GM11168 (cell line): ENCODE measurements at regions not wholly inside any gene's neighbourhood (a gene's known extent, or its start where the extent isn't known, plus 50 kb on each side); places are given as distances from the start of the nearest gene placed in this dataset.

Experiments used
- in situ Hi-C: fragments of 300-500 bp; cut with MboI; formaldehyde crosslinking; loops from one replicate; pipeline ENCODE4 v1.12.0; 2022; ENCODE audit warnings: low sequenced_read_pairs; ENCODE audit not compliant: unreplicated experiment

DNA sequence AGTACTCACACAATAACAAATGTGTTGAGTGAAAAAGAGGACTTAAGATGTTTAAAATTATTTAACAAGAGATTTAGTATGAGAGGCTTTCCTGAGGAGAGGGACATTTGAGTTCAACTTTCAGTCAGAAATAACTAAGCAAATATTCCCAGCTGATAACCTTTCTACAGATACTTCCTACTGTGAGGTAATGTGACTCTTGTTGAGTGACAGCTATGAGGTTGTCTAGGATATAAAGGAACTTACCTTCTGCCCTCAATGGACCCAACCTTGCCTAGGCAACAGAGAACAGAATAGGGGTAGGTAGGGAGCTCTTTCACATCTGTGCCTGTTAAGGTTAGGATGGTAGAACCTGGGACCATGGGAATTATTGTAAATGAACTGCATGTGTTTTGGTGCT is 54.7 kb downstream of the GLUD2 start:
- in situ Hi-C loops = no loop called here

DNA sequence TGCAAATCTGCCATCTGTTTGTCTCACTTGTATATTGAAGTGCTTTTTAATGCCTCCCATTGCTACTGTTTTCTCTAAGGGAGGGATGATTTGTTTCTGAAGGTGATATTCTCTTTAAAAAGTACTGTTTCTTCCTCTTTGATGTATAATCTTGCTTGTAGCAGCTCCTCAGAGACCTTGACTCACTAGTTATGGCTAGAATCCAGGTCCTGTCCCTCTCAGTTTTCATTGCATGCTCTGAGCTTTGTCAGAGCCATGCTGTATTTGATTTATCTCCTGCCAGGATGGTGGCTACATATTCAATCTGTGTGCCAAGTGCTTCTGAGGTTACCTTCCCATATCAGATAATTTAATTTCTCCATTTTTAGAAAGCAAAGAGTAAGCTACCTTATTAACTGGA is 56.0 kb downstream of the GLUD2 start:
- in situ Hi-C loops = no loop called here

DNA sequence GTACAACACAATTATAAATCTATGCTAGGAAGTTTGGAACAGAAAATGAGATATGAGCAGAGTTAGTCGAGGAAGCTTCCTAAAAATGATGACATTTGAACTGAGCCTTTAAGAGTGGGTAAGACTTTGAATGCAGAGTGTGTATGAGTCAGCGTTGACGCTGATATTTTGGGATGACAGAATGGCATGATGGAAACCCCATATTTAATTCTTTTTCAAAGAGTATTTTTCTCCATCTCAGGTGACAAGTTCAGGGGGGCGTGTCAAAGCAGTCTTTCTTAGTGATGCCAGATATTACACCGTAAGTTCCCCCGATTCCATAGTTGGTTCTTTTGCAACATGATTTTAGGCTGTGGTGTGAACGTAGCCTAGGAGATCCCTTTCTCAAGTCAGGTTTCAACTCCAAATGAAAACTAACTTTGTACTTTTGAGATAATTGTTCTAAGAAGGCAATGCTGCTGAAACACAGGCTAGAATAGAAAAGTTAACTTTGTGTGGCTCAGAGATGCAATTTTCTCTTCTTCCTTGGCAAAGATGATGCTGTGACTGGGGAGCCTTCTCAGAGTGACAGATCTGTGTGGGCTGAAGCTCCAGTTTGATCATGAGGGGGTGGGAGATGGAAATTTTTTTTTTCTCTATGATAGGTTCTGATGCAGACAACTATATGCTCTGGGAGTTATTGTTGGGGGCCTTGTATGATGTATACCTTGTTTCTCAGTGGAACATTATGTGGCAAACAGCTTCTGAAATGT is 59.2 kb downstream of the GLUD2 start:
- in situ Hi-C loops = no loop called here

DNA sequence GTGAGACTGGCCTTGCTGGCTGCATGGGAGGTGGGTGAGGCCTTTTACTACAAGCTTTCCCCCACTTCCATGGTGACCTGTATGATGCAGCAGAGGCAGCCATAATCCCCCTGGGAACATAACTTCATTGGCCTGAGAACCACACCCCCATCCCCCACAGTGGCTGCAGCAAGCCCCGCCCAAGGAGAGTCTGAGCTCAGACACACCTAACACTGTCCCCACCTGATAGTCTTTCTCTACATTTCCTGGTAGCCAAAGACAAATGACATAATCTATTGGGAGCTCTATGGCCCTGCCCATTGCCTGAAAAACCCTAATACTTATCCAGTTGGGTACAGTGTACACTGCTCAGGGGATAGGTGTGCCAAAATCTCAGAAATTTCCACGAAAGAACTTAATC is 62.6 kb downstream of the GLUD2 start:
- in situ Hi-C loops = no loop called here

DNA sequence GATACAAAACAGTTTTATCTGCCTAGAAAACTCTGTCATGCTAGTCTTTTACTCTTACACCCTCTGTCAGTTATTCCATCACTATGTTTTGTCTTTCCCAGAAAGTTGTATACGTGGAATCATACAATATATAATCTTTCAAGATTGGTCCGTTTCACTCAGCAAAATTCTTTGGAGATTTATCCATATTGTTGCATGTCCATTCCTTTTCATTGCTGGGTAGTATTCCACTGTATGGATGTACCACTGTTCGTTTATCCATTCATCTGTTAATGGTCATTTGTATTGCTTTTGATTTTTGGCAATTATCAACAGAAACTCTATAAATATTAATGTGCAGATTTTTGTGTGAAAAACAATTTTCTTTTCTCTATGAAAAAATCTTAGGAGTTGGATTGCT is 63.1 kb downstream of the GLUD2 start:
- in situ Hi-C loops = no loop called here

DNA sequence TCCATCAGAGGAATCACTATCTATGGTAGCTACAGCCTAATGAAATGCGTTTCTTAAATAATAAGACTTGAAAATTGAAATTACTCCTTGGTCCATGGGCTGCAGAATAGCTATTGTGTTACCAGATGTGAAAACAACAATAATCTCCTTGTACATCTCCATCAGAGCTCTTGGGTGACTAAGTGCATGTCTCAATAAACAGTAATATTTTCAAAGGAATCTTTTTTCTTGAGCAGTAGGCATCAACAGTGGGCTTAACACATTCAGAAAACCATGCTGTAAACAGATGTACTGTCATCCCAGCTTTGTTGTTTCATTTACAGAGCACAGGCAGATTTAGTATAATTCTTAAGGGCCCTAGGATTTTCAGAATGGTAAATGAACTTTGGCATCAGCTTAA is 67.3 kb downstream of the GLUD2 start:
- in situ Hi-C loops = no loop called here

DNA sequence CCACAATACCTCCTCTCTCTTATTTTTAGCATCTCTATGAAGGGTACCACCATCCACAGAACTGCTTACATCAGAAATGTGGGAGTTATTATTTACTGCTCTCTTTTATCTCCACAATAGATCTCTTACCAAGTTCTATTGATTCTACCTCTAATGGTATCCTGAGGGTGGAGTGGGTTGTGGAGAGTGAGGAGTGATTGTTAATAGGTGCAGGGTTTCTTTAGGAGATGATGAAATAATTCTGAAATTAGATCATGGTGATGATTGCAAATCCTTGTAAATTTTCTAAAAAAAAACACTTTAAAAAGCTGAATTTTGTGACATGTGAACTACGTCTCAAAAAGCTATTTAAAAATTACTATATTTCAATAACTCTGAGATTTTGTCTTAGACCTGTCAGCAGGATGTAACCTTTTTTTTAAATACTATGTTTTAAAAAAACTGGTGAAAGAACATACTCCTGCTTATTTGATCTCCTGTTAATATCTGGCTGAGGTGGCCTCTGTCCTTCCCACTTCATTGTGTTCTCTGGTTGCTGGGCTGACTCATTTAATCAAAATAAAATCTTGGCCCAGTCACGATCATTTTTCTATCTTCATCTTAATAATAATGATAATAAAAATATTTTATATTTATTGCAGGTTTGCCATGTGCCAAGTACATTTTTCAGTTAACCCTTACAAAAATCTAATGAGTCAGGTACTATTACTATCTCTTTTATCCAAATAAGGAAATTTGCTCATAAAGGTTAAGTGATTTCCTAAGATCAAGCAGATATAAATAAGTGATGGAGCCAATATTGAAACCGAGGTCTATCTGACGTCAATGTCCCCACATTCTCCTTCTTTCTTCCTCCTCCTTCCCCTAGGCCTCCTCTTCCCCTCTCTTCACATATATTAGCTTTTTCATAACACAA is 73.5 kb downstream of the GLUD2 start:
- in situ Hi-C loops = no loop called here

DNA sequence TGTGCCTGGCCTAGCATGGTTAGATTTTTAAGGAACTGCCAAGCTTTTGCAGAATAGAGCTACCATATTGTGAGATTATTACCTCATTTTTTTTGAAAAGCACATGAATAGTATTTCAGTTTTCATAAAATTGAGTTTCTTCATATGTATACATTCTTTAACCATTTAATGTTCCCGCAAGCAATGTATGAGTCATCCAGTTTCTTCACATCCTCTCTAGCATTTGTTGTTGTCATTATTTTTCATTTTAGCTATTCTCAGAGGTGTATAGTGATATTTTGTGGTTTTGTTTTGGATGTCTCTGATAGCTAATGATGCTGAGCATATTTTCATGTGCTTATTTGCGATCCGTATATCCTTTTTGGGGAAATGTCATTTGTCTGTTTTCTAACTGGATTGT is 74.9 kb downstream of the GLUD2 start:
- in situ Hi-C loops = no loop called here

DNA sequence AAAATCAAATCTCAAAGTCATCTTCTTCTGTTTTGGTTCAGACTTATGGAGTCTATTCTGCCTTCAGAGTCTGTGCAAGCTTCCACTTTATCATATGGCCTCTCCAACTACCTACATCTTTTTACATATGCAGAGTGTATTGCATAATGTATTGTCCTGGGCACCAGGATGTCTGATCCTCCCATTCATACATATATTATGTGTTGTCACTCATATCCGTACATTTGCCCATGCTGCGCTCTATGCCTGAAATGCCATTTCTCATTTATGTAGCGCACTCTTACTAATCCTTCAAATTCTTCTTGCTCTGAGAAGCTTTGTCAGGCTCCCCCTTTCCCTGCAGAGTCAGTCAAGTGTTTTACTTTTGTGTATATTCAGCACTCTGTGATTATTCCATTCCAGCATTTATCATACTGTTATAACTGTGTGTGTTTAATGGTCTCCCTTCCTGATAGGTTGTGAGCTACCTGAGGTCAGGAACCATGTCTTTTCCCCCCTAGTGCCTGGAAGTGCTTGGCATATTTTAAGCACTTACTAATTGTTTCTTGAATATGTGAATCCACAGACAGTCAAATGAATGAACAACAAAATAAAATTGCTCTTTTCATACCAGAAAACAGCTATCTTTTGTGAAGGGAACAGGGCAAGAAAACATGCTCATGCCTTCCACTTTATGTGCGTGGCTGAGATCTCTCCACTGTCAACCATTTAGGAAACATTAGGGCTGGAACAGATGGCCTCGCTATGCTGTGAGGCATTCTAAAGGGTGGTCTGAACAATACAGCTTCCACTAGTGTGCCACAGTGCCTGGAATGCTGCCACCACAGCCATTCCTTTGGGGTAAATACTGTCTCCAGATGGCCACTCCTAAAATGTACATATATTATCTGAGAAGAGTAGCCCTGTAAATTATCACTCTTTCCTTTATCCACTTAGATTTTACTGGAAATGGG is 81.8 kb downstream of the GLUD2 start:
- in situ Hi-C loops = no loop called here

DNA sequence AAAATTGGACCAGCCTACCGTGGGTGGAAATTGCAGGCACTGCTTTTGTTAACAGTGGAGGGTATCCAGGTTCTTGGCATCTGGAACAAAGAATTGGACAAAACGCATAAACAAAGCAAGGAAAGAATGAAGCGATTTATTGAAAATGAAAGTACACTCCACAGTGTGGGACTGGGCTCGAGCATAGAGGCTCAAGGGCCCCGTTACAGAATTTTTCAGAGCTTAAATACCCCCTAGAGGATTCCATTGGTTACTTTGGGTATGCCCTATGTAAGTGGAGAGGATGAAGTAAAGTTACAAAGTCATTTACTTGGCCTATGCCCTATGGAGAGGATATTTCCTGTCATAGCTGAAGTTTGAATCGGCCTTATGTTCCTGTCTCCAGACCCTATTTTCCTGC is 85.3 kb downstream of the GLUD2 start:
- in situ Hi-C loops = no loop called here

DNA sequence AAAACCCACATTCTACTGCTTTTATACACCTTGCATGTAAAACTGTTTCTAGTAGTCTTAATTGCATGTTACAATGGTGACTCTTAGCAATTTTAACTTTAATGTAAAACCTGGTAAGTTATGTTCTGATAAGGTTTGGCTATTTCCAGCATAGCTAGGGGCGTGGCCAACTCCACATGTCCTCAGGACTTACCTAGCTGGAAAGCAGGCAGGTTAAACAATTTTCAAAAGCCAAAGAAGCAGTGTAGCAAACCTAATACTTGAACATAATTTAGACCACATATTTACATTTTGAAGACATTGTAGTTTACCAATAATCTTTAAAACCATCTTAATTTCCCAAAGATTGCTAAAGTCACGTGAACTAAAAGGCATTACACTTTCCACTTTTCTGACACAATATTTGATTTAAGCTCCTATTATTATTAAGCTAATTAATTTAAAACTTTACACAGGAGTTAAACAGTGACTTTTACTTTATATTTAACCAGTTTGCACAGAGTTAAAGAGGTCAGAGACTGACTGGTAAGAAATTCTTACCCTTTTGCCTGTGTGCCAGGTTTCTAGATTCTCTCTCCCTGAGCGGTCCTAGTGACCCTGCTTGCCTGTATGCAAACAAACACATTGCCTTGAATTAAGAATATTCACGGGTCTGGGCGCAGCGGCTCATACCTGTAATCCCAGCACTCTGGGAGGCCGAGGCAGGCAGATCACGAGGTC is 88.2 kb downstream of the GLUD2 start:
- in situ Hi-C loops = no loop called here

DNA sequence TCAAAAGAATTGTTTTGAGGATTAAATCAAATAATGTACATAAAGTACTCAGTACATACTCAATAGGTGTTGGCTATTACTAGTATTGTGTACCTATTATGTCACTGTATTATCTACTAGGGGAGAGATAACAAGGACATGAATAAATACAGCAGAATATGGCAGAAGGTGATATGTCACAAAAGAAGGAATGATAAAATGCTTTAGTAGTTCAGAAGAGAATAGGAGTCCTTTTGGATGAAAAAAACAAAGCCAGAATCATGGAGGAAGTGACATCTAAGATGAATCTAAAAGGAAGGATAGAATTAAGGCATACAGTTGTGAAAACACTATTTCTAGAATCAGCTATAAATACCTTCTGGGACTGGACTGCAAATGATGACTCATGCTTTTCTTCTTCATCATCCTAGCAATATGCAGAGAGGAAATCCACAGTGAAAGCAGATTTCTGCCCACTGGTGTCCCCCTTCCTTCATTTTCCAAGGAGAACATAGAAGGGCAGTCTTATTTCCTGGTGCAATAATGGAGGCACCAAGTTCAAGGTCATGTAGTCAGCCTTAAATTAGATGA is 98.7 kb downstream of the GLUD2 start:
- in situ Hi-C loops = no loop called here

DNA sequence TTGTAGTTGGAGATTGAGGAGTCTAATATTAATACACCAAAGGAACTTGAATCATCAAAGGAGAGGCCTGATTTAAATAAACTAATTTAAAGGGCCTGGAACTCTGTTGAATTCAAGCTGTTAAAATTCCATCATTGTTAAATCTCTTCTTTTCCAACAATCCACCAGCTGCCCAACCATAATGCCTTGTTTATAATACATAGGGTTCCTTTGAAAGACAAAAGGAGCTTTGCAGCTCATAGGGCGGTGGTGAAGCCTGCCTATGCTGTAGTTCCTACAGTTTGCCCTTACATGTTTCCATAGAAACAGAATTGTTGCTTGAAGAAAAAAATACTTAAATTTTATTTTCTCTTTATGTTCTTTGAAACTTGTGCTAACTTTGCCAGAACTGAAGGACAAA is 102.8 kb downstream of the GLUD2 start:
- in situ Hi-C loops = no loop called here

DNA sequence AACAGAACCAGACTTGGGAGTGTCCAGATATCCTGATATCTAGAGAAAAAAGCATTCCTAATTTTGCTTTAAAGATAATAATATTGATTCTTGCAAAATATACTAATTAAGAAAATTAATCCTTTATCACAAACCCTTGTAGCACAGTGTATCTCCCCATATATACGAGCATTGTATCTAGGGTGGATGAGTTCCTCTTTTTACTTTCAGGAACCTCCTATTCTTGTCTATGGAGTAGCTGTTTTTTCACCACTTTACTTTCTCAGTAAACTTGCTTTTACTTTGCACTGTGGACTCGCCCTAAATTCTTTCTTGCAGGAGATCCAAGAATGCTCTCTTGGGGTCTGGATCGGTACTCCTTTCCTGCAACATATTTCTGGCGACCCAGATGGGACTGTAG is 103.9 kb downstream of the GLUD2 start:
- in situ Hi-C loops = no loop called here

DNA sequence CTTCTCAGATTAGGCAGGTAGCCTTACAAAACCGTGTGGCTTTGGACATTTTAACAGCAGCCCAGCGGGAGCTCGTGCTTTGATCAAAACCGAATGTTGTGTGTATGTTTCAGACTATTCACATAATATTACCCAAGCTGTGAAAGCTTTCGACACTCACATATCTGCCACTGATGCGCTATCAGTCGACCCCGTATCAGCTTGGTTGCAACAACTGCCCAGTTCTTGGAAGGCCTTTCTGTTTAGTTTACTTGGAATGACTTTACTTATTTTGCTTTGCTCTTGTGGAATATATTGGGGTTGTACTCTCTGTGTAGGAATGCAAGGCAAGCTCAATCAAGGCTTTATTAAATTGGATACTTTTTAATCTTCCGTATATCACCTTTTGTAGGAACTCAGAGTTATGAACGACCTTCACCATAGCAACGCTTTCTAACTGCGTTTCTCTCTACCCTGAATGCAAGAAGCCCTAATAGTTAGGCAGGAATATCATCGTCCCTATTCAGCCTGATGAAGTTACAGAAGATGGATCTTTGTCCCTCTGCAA is 107.5 kb downstream of the GLUD2 start:
- in situ Hi-C loops = no loop called here

DNA sequence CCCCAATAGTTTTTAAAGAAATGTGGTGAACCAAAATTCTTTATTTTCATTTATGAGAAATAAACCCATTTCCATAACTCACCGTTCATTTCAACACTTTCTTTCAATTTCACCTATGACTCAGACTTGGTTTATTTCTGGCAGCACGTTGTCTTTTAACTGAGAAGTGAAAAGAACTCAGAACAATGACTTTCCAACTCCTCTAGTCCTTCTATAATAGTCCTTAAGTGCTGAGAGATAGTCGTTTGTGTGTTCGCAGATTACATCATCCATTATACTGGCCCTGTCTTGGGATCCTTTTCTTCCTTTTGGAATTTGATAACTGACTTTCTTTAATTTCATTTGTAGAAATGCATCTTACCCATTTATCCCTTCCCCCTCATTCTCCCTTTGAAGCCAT is 113.6 kb downstream of the GLUD2 start:
- in situ Hi-C loops = no loop called here

DNA sequence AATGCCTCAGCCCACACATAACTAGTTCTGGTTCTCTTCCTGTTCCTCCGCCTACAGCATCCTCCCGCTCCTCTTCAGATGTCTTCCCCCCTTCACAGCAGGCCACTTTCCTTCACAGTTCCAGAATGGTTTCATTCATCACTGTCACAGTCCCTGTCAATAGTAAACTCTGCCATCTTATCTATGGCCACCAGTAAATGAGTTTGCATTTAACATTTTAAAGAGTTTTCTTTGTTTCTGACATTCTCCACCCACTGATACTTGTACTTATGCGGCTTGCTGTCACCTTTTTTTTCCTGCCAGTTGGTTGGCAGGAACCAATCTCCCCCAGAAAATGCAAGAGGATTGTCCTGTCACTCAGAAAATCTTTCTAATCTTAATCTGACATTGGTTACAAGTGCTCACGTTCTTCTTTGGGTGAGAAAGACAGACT is 114.1 kb downstream of the GLUD2 start:
- in situ Hi-C loops = no loop called here

DNA sequence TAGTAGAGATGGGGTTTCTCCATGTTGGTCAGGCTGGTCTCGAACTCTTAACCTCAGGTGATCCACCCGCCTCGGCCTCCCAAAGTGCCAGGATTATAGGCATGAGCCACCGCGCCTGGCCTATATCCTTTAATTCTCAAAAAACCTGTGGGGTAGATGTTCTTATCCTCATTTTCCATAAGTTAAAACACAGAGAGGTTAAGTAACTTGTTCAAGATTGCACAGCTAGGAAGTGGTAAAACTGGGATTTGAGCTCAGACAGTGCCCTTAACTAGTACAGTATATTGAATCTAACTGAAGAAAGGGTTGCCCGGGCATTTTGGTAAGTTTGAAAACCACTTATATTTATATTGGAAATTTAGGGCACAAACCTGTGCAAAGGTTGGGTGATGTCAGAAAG is 116.0 kb downstream of the GLUD2 start:
- in situ Hi-C loops = no loop called here

DNA sequence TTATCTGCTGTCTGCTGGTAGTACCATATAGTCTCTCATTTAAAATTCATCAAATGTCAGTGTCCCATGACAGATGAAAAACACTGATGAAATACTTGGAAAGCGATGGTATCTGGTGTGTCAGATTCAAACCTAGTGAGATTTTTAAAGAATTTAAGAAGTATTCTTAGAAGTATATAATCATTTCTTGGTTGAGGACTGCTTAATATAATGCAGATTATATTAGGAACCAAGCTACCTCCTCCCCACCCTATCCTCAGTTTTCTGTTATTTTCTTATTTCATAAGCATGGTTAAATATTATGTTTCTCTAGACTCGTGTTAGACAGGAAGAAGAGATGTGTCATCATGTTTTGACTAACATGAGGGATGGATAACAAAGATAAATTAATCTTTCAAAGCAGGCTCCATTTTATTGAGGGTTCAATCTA is 118.5 kb downstream of the GLUD2 start:
- in situ Hi-C loops = no loop called here
